Hematopoietic multipotent progenitor cell treated with erythropoietin and hydrocortisone succinate and interleukin-3 and kit ligand, for 4 days (in vitro differentiated cells): ENCODE measurements at regions not wholly inside any gene's neighbourhood (a gene's known extent, or its start where the extent isn't known, plus 50 kb on each side); places are given as distances from the start of the nearest gene placed in this dataset.

ENCODE experiments used
- DNase-seq: peaks from one replicate; pipeline ENCODE4 v3.0.0-alpha.2; 2015

- no peak for DNase-seq
These were observed 495.3 kb upstream of the CDH6 start for GRCh38 chr5:30698217-30698616.

DNA sequence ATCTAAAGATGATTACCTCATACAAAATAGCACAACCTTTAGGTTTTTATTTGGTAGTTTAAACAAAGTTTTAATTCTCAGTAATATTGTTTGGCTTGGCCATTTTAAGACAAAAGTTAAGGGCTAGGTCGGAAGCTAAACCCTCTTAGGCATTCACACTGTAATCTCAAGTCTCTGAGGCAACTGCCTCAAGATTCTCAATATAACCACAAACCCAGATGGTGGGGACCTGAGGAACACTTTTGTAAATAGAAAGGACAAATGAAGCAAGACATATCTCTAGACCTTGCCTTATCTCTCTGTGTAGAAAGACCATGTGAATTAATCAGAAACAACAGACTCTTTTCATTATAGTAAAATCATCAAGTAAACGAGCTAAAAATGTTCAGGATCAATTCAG is 500.2 kb upstream of the CDH6 start:
- peak; percentile 2 for DNase-seq

DNA sequence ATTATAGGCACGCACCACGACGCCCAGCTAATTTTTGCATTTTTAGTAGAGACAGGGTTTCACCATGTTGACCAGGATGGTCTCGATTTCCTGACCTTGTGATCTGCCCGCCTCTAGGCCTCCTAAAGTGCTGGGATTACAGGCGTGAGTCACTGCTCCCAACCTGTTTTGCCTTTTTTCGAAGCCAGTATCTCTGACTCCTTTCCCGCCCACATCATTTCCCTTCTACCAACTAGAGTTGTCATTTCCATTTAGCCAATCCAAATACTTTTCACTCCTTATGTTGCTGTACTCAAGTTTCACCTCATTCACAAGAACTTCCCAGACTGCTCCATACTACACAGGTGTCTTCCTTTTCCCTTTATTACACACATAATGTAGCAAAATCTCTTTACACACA is 502.6 kb upstream of the CDH6 start:
- no peak for DNase-seq

- no peak for DNase-seq
These were observed 506.0 kb upstream of the CDH6 start for GRCh38 chr5:30687461-30687860.

DNA sequence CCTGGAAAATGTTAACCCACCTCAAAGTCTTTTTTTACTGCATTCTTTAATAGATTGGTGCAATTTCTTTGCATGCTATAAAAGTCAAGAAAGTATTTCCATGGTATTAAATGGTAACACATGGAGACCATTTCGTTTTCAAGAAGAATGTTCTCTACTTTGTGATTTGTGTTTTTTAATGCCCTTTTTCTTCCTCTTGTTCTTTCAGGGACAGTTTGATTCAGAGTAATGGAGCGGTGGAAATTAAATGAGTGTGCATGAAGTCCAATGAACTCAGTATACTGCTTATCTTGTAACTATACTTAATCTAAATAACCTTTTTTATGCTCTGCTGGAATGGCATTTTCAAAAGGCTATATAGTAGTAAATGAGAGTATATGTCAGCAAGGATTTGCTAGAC is 507.0 kb upstream of the CDH6 start:
- DNase-seq, result no peak

GRCh38 chr5:30676223-30676840 is 517.2 kb upstream of the CDH6 start:
- DNase-seq, result no peak

DNA sequence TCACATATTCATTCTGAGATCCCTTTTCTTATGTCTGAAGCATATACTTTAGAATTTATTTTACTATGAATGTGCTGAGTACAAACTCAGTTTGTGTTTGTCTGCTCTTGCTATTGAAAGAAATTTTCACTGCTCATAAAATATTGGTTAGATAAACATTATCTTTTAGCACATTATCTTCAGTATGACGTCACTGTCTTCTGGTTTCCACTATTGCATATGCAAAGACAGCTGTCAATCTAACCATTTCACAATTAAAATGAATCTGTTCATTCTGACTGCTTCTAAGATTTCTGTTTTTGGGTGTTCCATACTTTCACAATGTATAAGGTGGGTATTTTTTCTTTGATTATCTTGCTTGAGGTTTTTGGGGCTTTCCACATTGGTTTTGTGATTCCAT is 526.2 kb upstream of the CDH6 start:
- DNase-seq, result no peak

- DNase-seq, result no peak
These were observed 530.0 kb upstream of the CDH6 start for GRCh38 chr5:30663536-30663935.

DNA sequence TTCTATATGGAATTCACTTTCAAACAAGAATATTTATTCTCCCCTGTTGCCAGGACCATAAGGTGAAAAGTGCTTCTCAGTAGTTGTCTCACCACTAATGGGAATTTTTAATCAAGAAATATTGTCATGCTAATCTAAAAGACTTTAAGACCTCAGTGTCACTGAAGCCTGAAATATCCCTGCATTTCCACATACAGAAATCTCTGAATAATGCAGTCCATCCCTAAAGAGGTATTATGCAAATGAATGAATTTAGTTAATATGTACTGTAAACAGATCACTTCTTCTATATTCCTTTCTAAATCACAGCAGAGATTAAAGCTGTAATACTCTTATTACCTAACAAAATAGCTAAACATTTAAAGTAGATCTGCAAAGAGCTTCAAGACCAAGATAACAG is 531.1 kb upstream of the CDH6 start:
- DNase-seq, result no peak

DNA sequence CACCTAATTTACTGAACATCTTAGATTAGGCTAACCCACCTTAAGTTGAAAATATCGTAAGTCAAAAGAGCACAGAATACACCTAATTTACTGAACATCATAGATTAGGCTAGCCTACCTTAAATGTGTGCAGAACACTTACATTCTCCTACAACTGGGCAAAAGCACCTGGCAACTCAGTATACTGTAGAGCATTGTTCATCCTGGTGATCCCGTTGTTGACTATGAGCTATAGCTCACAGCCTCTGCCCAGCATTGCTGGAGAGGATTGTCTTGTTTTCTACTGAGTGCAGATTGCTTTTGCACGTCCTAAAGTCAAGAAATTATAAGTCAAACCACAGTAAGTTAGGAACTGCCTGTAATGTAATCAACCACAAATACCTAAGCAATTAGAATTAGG is 531.8 kb upstream of the CDH6 start:
- no peak for DNase-seq

GRCh38 chr5:30659417-30659816 is 534.1 kb upstream of the CDH6 start:
- no peak for DNase-seq

GRCh38 chr5:30650311-30650710 is 543.2 kb upstream of the CDH6 start:
- DNase-seq, result peak; percentile 1

DNA sequence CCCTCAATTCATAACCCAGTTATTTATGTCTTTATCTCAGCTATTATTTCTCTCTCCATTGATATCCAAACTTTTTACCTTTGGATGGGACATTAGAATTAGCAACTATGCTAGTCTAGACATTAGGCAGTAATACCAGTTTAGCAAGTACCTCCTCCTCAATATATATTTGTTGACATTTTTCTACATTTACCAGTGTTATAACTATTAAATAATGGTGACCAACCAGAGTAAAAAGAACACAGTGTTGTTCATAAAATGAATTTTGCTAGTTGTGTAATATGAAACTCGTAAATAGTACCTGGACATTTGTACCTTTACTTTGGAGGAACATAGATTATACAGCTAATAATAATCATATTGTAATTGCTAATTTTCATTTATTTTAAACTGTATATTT is 554.6 kb upstream of the CDH6 start:
- DNase-seq, result no peak

GRCh38 chr5:30627945-30628344 is 565.5 kb upstream of the CDH6 start:
- no peak for DNase-seq

DNA sequence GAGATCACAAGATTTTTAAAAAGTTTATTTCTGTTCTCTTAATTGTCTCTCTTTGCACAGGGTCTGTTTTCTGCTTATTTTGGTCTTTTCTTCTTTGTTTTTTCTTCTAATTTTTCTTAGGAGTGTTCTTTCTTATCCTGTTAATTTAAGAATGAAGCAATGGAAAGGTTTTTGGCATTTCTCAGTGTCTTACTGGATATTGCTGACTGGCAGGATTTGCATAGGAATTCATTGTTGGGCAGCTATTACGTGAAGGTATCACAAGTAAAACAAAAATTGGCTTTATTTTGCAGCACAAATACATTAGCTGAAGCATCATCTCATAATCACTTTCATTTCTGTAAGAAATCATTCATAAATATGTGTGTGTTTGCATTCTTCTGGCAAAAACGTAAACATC is 566.9 kb upstream of the CDH6 start:
- DNase-seq, result no peak

- no peak for DNase-seq
These were observed 572.9 kb upstream of the CDH6 start for GRCh38 chr5:30620481-30621085.

GRCh38 chr5:30608501-30608900 is 585.0 kb upstream of the CDH6 start:
- DNase-seq, result no peak

DNA sequence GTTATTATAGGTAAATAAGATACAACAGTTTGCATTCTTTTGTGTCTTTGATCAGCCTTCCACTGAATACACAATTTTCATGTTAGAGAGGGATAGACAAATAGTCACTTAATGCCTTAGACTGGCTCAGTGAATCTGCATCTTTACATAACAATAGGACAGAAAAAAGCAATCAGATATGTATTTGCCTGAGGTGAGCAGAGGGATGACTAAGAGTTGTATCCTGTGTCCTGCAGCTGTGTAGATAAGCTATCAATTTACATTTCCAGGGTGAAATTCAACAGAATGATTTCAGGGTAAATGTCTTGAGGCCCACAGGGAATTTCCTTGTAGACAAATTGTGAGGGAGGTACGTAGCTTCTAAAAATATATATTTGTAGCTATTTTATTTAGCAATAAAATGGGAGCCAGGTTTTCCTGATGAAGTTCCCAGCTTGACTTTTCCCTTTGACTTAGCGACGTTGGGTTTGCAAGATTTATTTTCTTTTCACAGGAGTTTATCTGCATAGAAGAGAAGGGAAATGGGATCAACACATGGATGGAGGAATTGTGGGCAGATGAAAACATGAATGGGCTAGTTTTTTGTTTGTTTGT is 586.1 kb upstream of the CDH6 start:
- no peak for DNase-seq

- DNase-seq, result no peak
These were observed 587.7 kb upstream of the CDH6 start for GRCh38 chr5:30605693-30606268.

DNA sequence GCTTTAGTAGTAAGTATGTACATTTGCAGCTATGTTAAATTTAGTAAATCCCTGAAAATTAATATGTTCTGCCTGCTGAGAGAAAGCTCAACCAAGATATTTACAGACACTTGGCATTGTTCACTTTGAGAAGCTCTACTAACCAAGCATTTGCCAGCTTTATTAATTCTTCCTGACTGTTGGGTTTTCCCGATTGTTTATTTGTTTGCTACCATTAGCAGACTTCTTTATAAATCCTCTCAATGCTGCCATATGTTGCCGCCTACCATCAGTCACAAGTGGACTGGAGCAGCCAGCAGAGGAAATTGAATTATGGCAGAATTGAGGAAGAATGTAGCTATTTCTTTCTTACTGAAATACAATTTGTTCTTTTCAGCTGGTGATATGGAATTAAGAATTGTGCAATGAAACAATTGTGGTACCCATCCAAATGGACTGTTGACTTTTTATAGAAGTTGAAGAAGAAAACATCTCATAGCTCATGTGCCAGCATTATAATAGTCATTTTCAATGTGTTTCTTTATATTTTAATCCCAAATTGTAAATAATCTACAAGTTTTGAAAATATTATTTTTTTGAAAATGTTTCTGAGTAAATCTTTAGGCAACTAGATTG is 588.7 kb upstream of the CDH6 start:
- no peak for DNase-seq

GRCh38 chr5:30600892-30601291 is 592.6 kb upstream of the CDH6 start:
- DNase-seq, result no peak

DNA sequence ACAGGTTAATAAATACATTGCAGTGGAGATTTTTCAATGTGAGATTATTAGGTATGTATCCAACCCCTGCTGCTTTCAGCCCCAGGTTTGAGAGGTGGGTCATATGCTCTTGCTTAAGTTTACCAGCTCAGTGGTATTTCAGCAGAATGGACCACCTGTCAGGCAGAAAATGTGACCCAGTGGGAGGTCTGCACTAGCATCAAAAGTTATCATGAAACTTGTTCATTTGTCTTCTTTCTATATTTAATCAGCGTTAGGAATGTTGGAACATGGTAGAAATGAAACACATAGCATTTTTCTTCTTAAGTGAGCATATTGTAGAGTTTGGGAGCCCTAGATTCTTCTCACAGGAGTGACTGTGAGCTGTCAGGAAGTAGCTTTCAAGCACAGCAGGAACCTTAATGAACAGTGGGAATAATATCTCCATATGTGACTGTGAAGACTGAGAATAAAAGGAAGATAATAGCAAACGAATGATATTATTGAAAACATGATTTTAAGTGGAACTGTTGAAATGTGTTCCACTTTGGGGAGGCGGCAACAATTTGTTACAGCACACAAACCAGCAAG is 596.9 kb upstream of the CDH6 start:
- no peak for DNase-seq

GRCh38 chr5:30594331-30594730 is 599.2 kb upstream of the CDH6 start:
- no peak for DNase-seq

DNA sequence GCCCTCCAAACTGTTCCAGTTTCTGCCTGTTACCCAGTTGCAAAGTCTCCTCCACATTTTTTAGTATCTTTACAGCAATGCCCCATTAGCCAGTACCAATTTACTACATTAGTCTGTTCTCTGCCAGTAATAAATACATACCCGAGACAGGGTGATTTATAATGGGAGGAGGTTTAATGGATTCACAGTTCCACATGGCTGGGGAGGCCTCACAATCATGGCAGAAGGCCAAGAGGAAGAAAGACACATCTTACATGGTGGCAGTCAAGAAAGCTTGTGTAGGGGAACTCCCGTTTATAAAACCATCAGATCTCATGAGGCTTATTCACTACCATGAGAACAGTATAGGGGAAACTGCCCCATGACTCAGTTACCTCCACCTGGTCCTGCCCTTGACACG is 600.7 kb upstream of the CDH6 start:
- DNase-seq, result no peak
